ENCODE measurements at regions not wholly inside any gene's neighbourhood (a gene's known extent, or its start where the extent isn't known, plus 50 kb on each side); places are given as distances from the start of the nearest gene placed in this dataset.

DNA sequence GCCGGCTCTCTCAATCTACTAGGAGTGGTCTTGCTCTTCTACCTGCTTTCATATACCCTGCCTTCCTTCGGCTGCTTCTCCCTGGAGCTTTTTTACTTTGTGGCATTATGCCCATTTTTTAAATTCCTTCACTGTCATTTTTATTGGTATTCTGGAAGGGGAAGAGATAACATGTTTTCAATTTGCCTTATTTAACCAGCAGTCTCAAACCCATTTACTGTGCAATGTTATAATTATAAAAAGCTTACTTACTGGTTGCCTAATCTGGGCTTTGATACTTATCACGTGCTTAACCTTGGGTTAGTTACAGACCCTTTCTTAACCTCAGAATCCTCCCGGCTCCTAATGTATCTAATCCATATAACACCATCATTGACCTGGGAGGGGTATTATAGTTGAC is 128.1 kb downstream of the SIPA1L2 start:
- no peak for TF ChIP-seq ZFP3 (CRISPR knock-in tag; IDR thresholded peaks at IDR 0.05)
- TF ChIP-seq TOX (CRISPR knock-in tag; IDR thresholded peaks at IDR 0.05; ENCODE audit: borderline replicate concordance), result no peak
- TF ChIP-seq, protein P1, sequence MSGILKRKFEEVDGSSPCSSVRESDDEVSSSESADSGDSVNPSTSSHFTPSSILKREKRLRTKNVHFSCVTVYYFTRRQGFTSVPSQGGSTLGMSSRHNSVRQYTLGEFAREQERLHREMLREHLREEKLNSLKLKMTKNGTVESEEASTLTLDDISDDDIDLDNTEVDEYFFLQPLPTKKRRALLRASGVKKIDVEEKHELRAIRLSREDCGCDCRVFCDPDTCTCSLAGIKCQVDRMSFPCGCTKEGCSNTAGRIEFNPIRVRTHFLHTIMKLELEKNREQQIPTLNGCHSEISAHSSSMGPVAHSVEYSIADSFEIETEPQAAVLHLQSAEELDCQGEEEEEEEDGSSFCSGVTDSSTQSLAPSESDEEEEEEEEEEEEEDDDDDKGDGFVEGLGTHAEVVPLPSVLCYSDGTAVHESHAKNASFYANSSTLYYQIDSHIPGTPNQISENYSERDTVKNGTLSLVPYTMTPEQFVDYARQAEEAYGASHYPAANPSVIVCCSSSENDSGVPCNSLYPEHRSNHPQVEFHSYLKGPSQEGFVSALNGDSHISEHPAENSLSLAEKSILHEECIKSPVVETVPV (CRISPR knock-in tag; IDR thresholded peaks at IDR 0.05), result no peak
- no peak for TF ChIP-seq ZFP30 (CRISPR knock-in tag; IDR thresholded peaks at IDR 0.05)
- no peak for TF ChIP-seq PATZ1 (CRISPR knock-in tag; IDR thresholded peaks at IDR 0.05; ENCODE audit: borderline replicate concordance)
- no peak for TF ChIP-seq PPARA (CRISPR knock-in tag; IDR thresholded peaks at IDR 0.05; ENCODE audit: borderline replicate concordance)
- no peak for TF ChIP-seq ARNTL (CRISPR knock-in tag; IDR thresholded peaks at IDR 0.05; ENCODE audit: borderline replicate concordance, low read depth)
- no peak for TF ChIP-seq GLIS3 (CRISPR knock-in tag; IDR thresholded peaks at IDR 0.05)
